ENCODE measurements at regions not wholly inside any gene's neighbourhood (a gene's known extent, or its start where the extent isn't known, plus 50 kb on each side); places are given as distances from the start of the nearest gene placed in this dataset.
"Not testable (repeated sequence)": the region's sequence is repeated elsewhere in the genome, so short reads cannot be mapped to it uniquely, and the experiment has no call there.

GRCh38 chr6:80510521-80510920, 404.1 kb downstream of the BCKDHB start:
- not testable (repeated sequence) for FAIRE-seq; DNase-seq (ENCODE audit: extremely low spot score, insufficient read length, low read depth)

GRCh38 chr6:80508885-80509630, 402.6 kb downstream of the BCKDHB start:
- FAIRE-seq, result no peak
- DNase-seq (ENCODE audit: extremely low spot score, insufficient read length, low read depth), result no peak

GRCh38 chr6:80504882-80505281, 398.4 kb downstream of the BCKDHB start:
- no peak for FAIRE-seq
- DNase-seq (ENCODE audit: extremely low spot score, insufficient read length, low read depth), result no peak

DNA sequence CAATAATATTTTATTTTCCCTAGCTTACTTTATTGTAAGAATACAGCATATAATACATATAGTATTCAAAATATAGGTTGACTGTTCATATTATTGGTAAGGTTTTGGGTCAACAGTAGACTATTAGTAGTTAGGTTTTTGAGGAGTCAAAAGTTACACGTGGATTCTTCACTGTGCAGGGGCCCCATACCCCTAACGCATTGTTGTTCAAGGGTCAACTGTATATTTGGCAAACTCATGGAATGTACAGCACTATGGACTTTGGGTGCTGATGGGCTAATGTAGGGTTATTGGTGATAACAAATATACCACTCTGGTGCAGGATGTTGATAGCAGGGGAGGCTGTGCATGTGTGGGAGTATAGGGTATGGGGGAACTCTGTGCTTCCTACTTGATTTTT, 397.2 kb downstream of the BCKDHB start:
- DNase-seq (ENCODE audit: extremely low spot score, insufficient read length, low read depth) (no peak), FAIRE-seq (no peak)

- no peak for DNase-seq (ENCODE audit: extremely low spot score, insufficient read length, low read depth)
- no peak for FAIRE-seq
Measured at GRCh38 chr6:80502871-80503270, 396.4 kb downstream of the BCKDHB start.

DNA sequence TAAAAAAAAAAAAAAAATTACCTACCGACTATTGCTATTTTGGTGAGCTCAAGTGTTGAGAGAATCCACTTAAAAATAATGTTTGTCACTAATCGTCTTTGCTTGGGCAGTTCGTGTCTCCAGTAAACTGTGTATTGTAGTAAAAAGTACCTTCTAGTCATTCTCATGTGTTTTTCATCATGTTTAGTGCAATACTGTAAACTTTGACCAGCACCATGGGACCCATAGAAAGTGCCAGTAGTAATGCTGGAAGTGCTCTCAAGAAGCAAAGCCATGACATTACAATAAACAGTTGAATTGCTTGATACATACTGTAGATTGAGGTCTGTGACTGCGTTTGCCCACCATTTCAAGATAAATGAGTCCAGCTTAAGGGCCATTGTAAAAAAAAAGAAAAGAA, 395.2 kb downstream of the BCKDHB start:
- FAIRE-seq (no peak), DNase-seq (ENCODE audit: extremely low spot score, insufficient read length, low read depth) (no peak)

DNA sequence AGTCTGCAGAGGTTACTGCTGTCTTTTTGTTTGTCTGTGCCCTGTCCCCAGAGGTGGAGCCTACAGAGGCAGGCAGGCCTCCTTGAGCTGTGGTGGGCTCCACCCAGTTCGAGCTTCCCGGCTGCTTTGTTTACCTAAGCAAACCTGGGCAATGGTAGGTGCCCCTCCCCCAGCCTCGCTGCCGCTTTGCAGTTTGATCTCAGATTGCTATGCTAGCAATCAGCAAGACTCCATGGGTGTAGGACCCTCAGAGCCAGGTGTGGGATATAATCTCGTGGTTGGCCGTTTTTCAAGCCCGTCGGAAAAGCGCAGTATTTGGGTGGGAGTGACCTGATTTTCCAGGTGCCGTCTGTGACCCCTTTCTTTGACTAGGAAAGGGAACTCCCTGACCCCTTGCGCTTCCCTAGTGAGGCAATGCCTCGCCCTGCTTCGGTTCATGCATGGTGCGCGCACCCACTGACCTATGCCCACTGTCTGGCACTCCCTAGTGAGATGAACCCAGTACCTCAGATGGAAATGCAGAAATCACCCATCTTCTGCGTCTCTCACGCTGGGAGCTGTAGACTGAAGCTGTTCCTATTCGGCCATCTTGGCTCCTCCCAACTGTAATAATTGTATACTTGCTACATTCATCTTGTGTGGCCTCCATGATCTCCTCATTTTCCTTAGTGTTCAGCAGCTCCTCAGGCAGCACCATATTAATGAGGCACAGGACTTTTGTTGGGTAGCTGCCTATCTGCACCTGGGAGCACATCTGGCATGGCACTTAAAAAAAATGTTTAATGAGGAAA, 391.4 kb downstream of the BCKDHB start:
- FAIRE-seq; DNase-seq (ENCODE audit: extremely low spot score, insufficient read length, low read depth): not testable (repeated sequence)

- no peak for FAIRE-seq
- no peak for DNase-seq (ENCODE audit: extremely low spot score, insufficient read length, low read depth)
Measured at GRCh38 chr6:80489911-80490635, 383.6 kb downstream of the BCKDHB start.

GRCh38 chr6:80488190-80488589, 381.7 kb downstream of the BCKDHB start:
- DNase-seq (ENCODE audit: extremely low spot score, insufficient read length, low read depth) (no peak), FAIRE-seq (no peak)

DNA sequence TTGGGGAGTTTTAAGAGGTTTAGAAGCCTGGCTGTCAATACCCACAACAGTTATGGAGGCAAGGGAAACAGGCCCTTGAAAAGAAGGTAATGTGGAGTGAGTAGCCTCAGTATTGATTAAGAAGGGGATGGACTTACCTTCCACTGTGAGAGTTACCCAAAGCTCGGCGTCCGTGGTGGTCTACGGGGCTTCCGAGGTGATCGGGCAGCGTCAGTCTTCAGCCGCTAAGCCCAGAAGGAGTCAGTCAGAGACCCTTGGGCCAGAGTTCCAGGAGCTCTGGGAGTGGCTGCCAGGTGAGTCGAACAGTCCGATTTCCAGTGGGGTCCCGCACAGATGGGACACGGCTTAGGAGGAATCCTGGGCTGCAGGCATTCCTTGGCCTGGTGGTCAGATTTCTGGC, 379.0 kb downstream of the BCKDHB start:
- not testable (repeated sequence) for FAIRE-seq; DNase-seq (ENCODE audit: extremely low spot score, insufficient read length, low read depth)

- no peak for DNase-seq (ENCODE audit: extremely low spot score, insufficient read length, low read depth)
- FAIRE-seq, result no peak
Measured at GRCh38 chr6:80482056-80482455, 375.6 kb downstream of the BCKDHB start.

GRCh38 chr6:80480421-80481157, 374.1 kb downstream of the BCKDHB start:
- FAIRE-seq (no peak), DNase-seq (ENCODE audit: extremely low spot score, insufficient read length, low read depth) (no peak)

DNA sequence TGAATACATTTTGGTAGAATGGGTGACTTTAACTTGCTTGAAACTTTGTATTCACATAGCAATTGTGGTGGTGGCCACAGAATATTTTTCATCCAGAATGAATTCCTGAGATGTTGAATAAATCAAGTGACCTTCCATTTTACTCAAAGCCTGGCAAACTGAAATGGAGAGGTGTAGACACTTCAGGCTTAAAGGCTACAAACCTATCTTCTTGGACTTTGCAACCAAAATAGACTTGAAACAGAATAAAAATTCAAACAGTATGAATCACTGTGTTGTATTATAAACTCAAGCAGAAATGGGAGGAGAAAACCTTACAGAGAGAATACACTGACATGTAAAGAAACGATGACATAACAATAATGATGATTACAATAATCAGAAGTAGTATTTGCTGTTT, 371.6 kb downstream of the BCKDHB start:
- DNase-seq (ENCODE audit: extremely low spot score, insufficient read length, low read depth) (no peak), FAIRE-seq (no peak)

DNA sequence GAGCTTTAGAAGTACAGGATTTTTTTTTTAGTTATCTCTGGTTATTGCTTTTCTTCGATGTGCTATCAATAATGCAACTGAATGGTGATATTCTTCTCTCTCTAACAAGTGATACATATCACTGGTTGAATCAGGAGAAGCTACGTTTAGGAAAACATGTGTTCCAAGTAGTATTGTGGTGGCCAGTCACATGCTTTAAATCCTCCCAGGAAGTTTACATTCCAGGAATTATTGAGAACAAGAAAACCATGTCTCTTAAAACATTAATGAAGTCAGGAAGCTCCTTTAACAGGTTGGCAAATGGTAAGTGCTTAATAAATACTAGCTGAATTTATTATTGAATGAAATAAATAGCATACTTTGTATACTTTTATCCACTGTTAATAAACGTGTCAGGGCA, 371.1 kb downstream of the BCKDHB start:
- DNase-seq (ENCODE audit: extremely low spot score, insufficient read length, low read depth) (no peak), FAIRE-seq (no peak)

DNA sequence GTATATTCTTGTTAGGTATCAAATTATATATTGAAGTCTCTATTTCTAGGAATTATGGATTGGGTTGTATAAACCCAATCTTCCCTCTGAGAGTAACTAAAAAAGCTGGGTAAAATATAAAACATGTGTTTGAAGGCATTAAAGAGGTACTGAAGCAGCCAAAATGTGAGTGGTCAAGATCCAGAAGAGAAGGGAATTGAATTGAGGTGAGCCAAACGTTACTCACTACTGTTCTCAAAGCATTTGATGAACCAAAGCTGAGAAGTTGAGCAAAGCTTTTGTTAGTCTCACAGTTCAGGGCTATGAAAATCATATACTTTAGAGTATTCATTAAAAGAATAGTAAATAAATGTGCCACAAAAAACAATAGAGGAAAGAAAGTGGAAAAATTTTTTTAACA, 365.8 kb downstream of the BCKDHB start:
- DNase-seq (ENCODE audit: extremely low spot score, insufficient read length, low read depth) (no peak), FAIRE-seq (no peak)

DNA sequence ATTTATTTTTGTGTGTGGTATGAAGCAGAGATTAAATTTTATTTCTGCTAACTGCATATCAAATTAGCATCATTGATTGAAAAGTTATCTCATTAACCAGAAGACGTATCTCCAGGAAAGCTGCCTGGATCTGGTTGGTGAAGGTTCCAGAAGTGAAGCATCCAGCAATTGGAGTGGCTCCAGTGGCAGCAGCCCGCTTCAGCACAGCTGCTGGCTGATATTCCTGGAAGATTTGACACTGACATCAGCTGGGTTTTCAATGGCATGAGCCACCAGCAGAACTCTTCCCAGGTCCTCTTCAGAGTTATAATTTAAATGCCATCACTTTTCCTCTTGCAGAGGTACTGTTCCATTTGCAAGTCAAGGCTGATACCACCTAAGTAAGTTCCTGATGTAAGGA, 363.5 kb downstream of the BCKDHB start:
- DNase-seq (ENCODE audit: extremely low spot score, insufficient read length, low read depth) (no peak), FAIRE-seq (no peak)

- FAIRE-seq (no peak), DNase-seq (ENCODE audit: extremely low spot score, insufficient read length, low read depth) (no peak)
Measured at GRCh38 chr6:80468398-80468797, 361.9 kb downstream of the BCKDHB start.

GRCh38 chr6:80467408-80467807, 360.9 kb downstream of the BCKDHB start:
- FAIRE-seq, result no peak
- no peak for DNase-seq (ENCODE audit: extremely low spot score, insufficient read length, low read depth)

GRCh38 chr6:80466981-80467380, 360.5 kb downstream of the BCKDHB start:
- DNase-seq (ENCODE audit: extremely low spot score, insufficient read length, low read depth), result no peak
- no peak for FAIRE-seq

DNA sequence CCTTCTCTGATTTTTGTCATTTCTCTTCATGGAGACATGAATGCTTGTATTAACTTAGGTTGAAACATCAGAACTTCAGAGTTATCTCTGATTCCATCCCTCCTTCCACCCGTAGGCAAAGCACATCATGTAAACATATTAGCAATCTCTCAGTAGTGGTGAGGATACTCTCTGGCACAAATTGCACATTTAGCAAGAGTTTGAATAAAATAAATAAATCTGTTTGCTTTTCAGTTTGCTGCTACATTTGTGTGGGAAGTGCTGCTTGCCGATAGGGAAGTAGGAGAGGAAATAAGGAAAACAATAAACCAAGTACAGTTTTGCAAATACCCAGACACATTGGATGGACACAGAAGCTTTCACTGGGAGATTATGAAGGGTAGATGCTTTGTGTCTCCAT, 359.0 kb downstream of the BCKDHB start:
- FAIRE-seq, result no peak
- DNase-seq (ENCODE audit: extremely low spot score, insufficient read length, low read depth), result no peak
